ENCODE measurements at regions not wholly inside any gene's neighbourhood (a gene's known extent, or its start where the extent isn't known, plus 50 kb on each side); places are given as distances from the start of the nearest gene placed in this dataset.

DNA sequence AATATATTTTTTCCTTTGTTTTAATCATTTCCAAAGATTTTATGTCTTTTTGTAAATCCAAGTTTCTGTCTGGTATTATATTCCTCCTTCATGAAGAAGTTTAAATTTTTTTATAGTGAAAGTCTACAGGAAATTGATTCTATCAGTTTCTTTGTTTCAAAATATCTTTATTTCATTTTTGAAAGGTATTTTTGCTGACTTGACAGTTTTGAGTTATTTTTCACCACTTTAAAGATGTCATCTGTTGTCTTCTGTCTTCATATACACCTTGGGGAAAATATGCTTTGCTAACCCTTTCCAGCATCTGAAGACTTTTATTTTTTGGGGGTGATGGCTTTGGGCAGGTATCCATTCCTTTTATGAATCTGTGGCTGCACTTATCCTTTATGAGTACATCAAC, 164.4 kb upstream of the EPHA5 start:
- TF ChIP-seq CTCF (IDR thresholded peaks at IDR 0.05; ENCODE audit: low read length): no peak
- TF ChIP-seq EZH2 (optimal IDR thresholded peaks at IDR 0.05; ENCODE audit: low read depth, low read length): no peak

Measured in MM.1S (cell line).